Stimulated activated CD4-positive, alpha-beta T cell treated with anti-CD3 and anti-CD28 coated beads, TNF-alpha, amount 100 ng/mL, for 4 hours (primary cell): ENCODE measurements at regions not wholly inside any gene's neighbourhood (a gene's known extent, or its start where the extent isn't known, plus 50 kb on each side); places are given as distances from the start of the nearest gene placed in this dataset.
"Not testable (repeated sequence)": the region's sequence is repeated elsewhere in the genome, so short reads cannot be mapped to it uniquely, and the experiment has no call there.

Experiments
- DNase-seq, 3 experiments: peaks; one replicate each; pipeline ENCODE4 v3.0.0-alpha.2; 2020; ENCODE audit warnings: low read depth in 3 of 3

DNA sequence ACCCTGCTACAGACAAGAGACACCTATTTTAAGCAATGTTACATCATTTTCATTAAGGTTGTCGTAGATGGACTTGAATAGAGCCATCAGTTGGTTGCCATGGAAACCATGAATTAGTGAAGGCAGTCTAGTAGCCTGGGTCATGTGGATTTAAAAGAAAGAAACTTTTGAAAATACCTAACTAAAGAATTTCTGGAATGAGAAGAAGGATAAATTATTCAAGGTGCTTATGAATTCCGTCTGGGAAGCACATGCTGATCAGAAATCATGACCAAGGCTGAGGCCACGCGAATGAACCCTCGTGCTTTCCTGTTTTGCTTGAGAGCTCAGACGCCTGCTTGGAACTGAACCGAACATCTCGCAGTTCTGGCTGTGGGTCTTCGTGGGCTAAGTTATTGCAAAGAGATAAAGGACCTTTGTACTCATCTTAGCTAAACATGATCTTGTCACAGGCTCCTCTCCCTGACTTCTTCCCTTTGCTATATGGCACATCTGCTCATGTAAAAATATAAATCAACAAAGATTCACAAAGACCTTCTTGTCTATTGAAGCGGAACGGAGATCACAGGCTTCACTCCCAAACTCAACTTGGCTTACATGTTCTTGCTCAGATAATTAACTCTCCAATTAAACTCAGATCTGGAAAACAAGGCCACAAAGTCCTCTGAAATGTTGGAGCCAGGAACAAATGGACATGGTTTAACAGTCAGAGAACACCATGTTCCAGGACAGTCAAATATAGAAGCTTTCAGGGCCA is 140.2 kb downstream of the NUFIP1 start:
- DNase-seq: no peak

DNA sequence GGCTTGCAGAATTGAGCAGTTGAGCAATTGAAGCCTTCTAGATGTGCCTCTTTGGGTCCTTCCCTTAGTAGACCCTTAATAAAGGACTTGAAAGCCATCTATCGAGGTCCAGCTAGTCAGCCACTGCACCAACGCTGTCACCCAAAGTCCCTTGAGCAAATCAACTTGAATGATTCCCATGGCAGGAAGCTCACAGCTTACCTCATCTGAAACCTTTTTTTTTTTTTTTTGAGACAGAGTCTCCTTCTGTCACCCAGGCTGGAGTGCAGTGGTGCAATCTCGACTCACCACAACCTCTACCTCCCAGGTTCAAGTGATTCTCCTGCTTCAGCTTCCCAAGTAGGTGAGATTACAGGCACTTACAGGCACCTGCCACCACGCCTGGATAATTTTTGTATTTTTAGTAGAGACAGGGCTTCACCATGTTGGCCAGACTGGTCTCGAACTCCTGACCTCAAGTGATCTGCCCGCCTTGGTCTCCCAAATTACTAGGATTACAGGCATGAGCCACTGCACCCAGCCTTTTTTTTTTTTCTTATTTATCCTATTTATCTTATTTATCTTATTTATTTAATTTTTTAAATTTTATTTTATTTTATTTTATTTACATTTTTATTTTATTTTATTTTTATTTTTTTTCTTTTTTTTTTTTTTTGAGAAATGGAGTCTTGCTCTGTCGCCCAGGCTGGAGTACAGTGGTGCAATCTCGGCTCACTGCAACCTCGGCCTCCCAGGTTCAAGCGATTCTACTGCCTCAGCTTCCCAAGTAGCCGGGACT is 143.8 kb downstream of the NUFIP1 start:
- DNase-seq: not testable (repeated sequence)

DNA sequence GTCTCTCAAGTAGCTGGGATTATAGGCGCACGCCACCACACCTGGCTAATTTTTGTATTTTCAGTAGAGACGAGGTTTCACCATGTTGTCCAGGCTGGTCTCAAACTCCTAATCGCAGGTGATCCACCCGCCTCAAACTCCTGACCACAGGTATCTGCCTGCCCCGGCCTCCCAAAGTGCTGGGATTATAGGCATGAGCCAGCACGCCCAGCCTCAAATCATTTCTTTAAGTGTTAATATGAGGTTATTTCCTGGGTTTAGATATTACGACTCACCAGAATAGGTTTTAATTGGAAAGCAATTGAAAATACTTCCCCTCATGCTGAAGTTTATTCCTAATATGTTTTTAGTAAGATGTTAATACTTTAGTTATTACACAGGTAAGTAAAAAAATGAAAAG is 144.5 kb downstream of the NUFIP1 start:
- DNase-seq: no peak

DNA sequence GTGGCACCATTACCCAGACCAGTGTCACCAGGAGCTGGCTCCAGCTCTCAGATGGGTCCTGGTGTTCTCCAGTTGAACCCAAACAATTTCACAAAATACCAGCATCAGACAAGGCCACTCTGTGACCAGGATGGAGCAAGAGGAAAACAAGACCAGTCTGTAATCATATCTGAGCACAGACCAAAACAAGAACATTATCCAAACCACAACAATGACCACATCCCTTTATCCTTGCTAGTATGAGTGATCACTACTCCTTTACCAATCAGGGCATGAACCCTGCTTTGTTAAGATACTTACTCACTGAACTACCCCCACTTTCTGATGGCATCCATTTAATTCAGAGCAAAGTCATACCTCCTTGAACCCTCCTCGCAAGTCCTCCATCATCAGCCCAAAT is 145.9 kb downstream of the NUFIP1 start:
- DNase-seq: no peak

DNA sequence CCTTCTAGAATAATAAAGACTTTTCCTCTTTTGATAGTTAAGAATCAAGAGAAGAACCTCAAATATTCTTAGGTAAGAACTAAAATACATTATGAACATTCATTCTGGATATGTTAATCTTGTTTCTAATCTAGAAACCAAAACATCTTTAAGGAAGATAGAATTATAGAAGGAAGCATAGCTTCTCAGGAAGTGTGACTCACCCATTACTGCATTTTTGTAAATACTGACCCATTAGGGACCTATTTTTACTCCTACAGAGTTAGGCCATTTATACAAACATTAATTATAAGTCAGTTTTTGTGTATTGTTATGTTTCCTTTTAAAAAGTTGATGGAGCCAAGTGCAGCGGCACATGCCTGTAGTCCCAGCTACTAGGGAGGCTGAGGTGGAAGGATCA is 147.1 kb downstream of the NUFIP1 start:
- DNase-seq: no peak

DNA sequence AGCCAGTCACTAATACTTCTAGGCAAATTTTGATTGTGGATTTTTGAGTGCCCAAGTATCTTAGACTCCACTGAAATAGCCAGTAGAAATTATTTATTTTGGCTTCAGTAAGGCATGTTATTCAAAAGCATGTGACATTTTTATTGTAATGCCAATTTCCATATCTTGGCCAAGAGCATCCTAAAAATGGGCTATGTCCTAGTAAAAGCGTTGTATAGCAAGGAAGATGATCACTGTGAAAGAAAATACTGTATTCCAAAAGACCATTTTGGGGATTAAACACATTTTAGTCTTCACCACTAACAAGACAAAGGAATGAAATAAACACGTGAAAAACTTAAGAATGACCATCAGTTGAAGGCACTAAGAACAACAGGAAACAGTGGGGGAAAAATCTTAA is 149.1 kb downstream of the NUFIP1 start:
- no peak for DNase-seq

DNA sequence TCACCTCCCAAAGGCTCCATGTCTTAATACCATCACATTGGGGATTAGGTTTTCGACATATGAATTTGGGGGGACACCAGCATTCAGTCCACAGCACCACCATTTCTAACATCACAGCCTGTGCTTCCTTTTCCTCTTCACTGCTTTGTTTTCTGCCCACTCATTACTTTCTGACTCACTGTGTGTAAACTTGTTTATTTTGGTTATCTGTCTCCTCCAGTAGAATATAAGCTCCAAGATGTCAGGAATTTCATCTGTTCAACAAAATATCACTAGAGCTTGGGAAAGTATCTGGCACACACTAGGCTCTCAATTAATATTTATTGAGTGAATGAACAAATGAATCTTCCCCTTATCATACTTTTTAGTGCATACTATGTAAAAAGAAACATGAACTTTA is 152.0 kb downstream of the NUFIP1 start:
- DNase-seq: no peak

DNA sequence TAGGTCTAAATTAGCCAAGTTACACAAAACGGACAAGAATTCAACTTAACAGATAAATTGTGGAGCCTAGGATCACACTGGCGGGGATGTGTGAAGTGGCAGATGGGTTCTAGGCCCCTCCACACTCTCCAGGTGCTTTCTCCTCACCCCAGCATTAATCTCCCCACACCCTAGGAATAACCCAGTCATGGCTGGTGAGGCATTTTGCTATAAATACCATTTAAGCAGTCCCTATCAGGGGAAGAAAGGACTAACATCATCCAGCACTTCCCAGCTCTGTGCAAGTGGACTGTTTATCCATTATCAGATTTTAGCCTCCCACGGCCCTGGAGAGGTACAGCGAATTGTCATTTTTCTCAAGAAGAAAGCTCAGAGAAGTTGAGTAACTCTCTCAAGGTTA is 154.9 kb downstream of the NUFIP1 start:
- DNase-seq: no peak

DNA sequence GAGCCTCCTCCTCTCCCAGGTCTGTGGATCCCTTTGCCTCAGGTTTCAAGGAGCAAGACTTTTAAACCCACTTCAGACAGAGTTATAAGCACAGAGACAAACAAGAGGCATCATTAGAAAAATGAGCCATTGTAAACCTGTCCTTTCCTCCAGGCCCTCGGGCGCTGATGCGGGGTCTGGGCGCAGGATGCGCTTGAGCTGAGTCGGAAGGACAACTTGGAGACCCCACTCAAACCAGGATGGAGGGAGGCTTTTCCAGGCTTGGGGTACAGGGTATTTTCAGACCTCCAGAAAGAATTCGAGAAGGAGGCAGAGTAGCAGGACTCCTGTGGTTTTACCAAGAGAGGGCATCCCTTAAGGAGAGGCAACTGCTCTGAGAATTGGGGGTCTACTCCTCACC is 155.6 kb downstream of the NUFIP1 start:
- DNase-seq: no peak

DNA sequence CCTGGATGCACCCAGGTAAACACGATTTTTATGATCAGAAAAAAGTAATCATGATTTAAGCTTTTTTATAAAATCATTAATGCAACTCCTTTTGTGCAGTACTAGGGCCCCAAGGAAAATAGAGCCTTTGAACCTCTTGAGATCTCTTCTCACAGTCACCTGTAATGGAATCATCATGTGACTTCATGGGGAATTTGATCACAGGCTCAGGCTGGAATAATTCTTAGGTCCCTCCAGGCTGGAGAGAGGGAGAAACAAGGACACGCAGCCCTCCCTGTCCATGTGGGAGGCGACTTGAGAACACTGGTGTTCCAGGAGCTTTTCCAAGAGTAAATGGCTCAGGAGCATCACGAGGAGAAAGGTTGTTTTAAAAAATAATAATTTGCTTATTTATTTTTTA is 156.1 kb downstream of the NUFIP1 start:
- DNase-seq: no peak

DNA sequence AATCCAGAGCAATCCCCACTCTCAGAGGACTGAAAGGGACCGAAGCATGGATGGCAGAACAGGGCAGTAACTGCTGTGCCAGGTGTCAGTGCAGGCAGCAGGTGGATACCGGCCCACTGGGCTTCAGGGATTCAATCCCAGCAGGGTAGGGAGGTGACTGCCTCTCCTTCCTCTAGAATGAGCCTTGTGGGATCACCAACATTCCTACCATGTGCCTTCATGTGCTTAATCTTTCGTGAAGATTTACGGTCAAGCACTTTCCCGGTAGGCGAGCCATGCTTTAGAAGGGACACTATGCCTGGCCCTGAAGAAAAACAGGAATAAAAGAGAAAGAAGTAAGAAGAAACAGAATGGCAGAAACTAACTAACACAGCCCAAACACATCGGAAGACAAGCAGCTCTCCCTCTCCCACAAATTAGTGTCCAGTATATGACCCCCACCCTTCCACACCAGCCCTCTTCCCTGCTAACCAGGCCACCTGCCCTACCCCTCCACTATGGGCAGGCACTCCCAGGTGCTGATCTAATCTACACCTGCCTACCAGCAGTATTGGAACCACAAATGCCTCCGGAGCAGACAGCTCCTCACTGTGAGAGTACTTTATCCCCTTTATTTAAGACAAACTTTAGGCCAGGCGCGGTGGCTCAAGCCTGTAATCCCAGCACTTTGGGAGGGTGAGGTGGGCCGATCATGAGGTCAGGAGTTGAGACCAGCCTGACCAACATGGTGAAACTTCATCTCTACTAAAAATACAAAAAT is 162.5 kb downstream of the NUFIP1 start:
- DNase-seq: no peak

DNA sequence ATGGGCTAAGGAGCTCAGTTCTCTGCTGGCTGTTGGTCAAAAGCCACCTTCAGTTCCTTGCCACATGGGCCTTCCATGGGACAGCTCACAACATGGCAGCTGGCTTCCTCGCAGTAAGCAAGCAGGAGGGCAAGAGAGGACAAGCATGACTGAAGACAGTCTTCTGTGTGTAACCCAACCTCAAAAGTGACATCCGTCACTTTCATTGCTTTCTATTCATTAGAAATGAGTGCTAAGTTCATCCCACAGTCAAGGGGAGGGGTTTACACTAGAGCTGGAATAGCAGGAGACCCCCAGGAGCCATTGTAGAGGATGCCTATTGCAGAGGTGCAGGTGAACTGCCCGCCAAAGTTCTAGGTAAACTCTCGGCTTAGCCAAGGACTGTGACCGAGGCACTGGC is 163.3 kb downstream of the NUFIP1 start:
- no peak for DNase-seq

DNA sequence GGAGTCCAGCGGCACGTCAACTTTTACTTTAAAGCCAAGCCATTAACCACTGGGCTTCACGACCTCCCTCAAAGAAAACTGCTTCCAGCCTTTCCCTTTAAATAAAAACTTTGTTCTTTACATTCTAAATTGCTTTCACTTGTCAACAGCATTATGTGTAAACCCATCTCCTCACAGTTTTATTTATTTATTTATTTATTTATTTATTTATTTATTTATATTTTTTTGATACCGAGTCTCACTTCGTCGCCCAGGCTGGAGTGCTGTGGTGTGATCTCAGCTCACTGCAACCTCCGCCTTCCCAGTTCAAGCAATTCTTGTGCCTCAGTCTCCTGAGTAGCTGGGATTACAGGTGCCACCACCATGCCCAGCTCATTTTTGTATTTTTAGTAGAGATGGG is 165.7 kb downstream of the NUFIP1 start:
- not testable (repeated sequence) for DNase-seq

DNA sequence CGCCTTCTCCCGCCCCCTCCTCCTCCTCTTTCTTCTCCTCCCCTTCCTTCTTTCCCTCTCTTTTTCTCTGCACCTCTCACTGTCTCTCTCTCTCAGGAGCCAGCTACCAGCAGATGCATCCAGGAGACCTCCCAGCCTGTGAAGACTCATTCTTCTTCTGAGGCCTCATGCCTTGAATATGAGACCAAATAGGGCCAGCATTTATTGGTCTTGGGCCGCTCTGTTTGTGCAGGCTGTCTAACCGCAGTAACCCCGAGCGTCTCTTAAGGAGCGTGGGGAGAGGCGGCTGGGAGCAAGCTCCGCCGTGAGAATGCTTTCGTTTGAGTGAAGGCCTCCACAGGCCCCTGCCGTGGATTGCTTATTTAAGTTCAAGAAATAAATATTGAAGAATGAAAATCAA is 167.0 kb downstream of the NUFIP1 start:
- DNase-seq: no peak

DNA sequence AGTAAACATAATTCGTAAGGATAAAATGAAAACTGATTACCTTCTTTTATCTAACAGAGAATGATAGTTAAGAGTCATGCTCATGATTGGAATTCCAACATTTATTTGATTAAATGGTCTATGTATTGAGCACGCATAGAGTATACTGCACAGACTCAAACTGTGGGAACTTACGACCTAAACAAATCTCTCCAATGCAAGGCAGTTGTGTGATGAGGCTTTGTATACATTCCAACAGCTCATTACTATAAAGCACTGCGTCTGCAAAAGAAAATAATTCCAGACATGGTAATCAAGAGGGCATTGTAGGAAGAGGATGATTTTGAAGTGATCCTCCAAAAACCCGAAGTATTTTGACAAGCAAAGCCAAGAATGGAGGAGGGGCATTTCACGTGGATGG is 169.5 kb downstream of the NUFIP1 start:
- DNase-seq: no peak

DNA sequence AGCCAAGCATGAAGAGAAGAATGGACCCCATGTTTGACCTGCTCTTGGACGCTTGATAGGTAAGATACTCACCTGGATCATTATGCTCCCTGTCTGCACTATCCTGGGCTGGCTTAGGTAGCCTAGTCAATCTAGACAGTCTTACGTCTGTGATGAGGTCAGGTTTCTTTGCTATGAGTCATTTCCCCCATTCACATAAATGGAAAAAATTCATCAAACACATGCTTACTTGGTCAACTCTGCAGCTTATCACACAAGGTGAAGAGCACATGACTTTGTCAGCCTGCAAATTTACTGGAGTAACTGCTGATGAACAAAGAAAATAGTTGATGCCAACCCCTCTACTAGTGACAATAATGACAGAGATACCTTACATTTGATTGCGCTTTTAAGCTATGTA is 170.0 kb downstream of the NUFIP1 start:
- no peak for DNase-seq

DNA sequence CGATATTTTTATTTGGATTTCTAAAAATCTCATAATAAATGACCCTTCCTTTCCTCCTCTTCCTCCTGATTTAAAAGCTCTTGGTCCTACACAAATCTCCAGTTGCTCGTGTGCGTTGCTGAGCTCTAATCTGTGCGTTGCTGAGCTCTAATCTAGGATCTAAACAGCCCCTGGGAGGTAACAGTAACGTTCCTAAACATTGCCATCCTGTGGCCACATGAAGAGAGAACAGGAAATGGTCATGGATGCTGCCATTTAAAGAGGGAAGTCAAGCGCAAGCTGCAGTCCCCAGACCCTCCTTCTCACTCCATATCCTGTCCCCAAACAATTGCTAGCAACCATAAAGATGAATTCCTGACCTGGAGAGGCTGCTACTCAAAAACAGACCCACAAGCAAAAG is 170.8 kb downstream of the NUFIP1 start:
- no peak for DNase-seq

DNA sequence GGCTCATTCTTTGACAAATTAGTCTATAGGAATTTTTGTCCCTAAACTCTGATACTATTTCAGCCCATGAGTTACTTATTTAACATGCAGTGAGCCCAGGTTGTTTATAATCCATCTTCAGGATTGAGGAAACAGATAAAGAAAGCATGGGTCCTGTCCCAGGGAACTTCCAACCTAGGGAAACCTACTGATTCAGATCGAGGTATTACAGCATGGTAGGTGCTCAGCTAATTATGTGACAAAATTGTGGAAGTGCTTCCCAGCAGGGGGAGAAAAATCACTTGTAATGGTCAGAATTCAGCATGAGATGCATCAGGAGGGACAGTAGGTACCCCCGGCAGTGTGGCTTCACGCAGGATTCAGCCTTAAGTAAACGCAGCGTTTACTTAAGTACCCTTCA is 171.3 kb downstream of the NUFIP1 start:
- DNase-seq: no peak

DNA sequence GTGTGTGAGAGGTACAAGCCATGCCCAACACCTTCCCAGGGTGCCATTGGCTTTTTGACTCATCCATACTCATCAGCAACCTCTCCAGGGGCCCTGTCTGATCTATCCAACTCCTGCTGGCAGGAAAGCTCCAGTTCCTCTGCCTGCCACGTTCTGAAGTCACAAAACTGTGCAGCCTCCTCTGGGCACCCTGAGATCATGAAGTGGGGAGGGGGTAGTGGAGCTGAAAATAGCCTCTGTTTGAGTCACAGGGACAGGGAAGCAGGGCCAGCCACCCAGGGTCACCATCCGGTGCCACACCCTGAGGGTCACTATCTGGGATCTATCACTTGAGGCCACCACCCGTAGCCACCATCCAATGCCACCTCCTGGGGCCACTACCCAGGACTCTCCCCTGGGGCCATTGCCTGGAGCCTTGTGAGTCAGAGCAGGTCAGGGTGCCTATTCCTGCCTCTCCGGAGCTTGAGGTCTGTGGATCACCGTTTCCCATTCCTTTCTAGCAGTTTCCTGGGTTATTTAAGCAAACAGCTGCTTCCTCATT is 172.1 kb downstream of the NUFIP1 start:
- no peak for DNase-seq

DNA sequence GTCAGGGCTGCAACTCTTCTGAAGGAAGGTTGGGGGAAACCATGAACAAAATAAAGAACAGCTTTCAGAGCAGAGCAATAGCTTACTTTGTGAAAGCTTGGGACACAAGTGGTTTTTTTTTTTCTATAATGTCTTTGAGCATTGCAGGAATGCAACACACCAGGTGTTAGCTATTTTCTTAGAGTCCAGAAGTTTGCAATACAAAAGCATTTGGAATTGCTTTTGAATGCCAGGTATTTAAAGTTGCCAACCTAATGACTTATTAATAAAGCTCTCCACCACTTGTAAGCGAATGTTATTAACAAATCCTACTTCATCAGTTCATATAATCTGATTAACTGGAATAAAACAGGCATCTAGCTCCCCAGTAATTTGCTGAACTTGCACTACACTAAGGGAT is 172.6 kb downstream of the NUFIP1 start:
- no peak for DNase-seq

DNA sequence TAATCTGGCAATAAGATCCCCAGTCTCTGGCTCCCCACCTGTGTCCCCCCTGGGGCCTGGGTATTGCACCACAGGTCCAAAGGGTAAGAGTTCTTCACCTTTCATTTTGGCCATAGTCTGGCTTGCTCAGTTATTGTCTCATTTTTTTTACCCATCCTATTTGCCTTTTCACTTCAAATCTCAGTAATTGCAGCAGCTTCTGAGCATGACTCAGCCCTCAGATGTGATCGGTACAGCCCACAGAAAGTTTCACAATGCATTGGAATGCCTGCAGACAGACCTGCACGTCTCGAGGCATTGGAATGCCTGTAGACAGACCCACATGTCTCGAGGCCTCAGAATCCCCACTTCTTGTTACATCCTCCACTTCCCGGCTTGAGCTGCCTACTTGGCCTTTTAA is 173.6 kb downstream of the NUFIP1 start:
- DNase-seq: no peak

DNA sequence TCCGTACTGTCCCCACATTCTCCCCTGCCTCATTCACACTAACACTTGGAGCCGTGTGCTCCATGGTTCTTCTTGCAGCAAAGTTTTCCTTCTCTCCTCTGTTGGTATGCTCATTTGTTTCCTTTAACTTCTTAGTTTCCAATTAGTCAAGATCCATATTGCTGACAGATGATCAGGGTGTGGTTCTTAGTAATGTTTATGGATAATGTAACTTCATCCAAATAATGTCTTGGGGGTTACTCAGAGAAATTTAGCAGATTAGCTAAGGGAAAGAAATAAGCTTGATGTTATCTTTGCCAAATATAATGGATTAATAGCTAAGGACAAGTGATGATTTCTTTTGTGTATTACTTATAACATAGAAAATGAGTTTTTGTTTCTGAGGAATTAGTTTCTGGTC is 174.4 kb downstream of the NUFIP1 start:
- no peak for DNase-seq

DNA sequence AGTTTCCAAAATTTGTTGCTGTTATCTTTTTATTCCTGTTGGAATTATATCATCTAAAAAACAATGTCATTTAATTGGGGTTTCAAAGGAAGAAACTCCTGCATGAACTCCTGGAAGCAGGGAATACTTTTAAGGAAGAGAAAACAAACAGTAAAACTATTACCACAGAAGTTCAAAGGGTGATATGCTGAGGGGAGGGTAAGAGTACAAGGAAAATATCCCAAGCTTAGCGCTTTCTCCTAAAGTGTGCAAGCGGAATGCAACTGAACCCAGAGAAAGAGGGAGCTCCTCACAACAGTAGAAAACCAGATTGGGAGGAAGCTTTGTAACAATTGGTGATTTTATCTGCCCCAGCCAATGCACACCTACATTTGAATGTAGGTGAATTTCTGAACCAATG is 175.1 kb downstream of the NUFIP1 start:
- no peak for DNase-seq
